C4-2B (cell line): ENCODE measurements at regions not wholly inside any gene's neighbourhood (a gene's known extent, or its start where the extent isn't known, plus 50 kb on each side); places are given as distances from the start of the nearest gene placed in this dataset.

Source experiments
- H3K27ac ChIP-seq: fragments of 450-650 bp; 2 replicates; pipeline ENCODE4 v1.5.1; 2017
- CTCF ChIP-seq: fragments of 450-650 bp; conservative IDR thresholded peaks from 2 replicates; pipeline ENCODE4 v1.5.1; 2017; ENCODE audit warnings: mild to moderate bottlenecking
- ZFX ChIP-seq: fragments of 450-650 bp; IDR thresholded peaks from 2 replicates; pipeline ENCODE4 v1.6.1; 2017

- no peak overlapping the region for H3K27ac ChIP-seq
- TF ChIP-seq ZFX (no peak), CTCF (no peak)
Measured at GRCh38 chr13:44093607-44094564, 214.2 kb downstream of the LACC1 start.

DNA sequence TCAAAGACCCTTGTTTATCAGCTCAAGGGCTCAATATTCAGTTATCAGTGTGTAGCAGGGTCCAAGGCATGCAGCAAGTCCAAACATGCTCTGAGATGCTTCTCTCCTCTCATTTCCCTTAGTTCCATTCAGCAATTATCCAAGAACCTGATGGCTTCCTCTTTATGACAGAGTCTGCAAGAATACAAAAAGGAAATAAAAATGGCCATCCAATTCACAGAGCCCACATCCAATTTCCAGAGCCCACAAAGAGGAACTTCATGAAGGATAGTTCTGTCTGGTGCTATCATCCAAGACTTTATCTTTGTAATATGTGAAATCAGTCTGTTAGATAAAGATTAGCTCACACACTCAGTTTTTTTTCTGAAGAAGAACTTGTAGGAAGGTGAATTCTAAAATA, 217.2 kb downstream of the LACC1 start:
- H3K27ac ChIP-seq: no peak overlapping the region
- no peak for TF ChIP-seq CTCF

DNA sequence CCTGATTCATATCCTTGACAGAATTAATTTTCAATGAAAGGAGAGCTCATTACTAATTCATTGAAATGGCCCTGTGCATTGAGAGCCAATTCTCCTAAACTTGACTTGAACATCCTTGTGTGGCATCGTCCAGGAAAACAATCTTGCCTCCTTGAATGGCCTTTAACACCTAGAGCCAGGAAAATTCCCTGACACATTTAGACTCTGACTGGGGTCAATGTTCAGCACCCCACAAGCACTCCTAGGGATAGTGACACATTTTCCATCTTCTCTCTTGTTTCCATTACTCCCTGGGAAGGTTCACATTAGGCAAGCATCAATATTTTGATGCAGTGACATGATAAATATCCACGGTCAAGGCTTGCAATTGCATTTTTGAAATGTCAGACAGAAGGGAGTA, 218.9 kb downstream of the LACC1 start:
- no peak for TF ChIP-seq CTCF
- TF ChIP-seq ZFX: no peak
- no peak overlapping the region for H3K27ac ChIP-seq

DNA sequence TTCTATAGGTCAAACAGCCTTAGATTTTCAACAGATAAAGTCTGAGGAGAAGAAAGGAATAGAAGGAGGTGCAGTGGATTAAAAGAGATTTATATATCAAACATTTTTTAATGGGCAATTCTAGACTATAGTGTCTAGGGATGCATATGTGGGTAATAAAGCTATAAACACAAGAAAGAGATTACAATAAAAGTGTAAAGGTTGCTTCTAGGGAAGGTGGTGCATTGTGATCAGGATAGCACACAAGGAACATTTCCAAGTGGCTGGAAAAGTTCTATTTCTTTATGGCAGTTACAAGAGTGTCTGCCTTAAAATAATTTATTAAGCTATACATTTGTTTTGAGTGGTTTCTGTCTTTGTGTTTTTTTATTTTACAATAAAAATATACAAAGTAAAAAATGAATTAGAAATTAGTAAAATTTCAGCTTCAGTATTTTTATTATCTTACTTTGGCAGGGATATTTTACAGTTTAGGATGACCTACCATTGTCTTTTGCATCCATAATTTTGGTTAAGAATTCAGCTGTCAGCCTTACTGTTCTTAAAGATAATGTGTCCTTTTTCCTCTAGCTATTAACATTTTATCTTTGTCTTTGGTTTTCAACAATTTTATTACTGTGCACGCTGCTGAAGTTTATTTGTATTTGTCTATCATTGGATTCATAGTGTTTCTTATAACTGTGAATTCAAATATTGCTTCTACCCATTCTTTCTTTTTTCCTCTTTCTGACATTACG, 221.8 kb downstream of the LACC1 start:
- no peak overlapping the region for H3K27ac ChIP-seq
- TF ChIP-seq ZFX (no peak), CTCF (no peak)

GRCh38 chr13:44103429-44104196, 223.9 kb downstream of the LACC1 start:
- TF ChIP-seq CTCF (no peak), ZFX (no peak)
- H3K27ac ChIP-seq: no peak overlapping the region

- no peak overlapping the region for H3K27ac ChIP-seq
- no peak for TF ChIP-seq ZFX
Measured at GRCh38 chr13:44104197-44104490, 224.4 kb downstream of the LACC1 start.

DNA sequence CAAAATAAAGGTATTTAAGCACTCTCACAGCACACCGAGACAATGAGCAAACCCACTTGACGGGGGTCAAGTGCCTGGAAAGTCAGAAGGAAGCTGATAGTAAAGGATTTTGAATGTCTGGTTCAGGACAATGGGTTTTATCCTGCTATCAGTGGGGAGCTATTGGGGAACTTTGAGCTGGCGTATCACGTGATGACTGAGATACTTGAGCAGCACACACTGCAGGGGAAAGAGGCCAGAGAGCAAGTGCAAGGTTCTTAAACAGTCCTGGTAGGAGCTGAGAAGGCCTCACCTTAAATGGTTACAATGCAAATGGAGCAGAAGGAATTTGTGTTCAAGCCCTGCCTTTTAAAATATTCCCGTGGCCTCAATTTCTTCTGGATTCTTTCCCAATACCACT, 225.3 kb downstream of the LACC1 start:
- no peak overlapping the region for H3K27ac ChIP-seq
- TF ChIP-seq ZFX: no peak
- no peak for TF ChIP-seq CTCF
